GM12875 (cell line): ENCODE measurements at regions not wholly inside any gene's neighbourhood (a gene's known extent, or its start where the extent isn't known, plus 50 kb on each side); places are given as distances from the start of the nearest gene placed in this dataset.

Experiments used
- H3K4me3 ChIP-seq: one replicate; pipeline ENCODE4 v1.5.1; 2011; ENCODE audit warnings: low read depth, low read length, control low read depth
- TF ChIP-seq, protein P1 (sequence below): IDR thresholded peaks from 2 replicates; pipeline ENCODE4 v1.5.1; 2011; ENCODE audit warnings: low read depth, mild to moderate bottlenecking, control low read depth, inconsistent platforms, low read length, moderate library complexity, borderline replicate concordance; ENCODE audit not compliant: insufficient read depth

DNA sequence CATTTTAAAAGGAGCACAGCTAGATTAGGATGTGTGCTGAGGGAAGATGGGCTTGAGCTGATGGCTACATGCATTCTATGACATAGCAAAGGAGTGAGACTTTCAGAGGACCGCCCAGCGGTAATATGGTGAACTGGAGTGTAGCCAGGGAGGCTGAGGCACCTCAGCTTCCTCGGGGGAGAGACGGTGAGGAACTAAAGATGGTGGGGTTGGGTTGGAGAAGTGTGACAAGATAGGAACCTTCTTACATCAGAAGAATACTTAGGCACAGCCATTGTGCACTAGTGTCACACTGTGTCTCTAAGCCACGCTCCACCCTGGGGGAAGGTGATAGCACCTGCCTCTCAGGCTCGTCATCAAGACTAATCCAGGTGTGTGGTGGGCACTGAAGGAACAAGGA is 118.0 kb upstream of the IRX2 start:
- TF ChIP-seq, protein P1, sequence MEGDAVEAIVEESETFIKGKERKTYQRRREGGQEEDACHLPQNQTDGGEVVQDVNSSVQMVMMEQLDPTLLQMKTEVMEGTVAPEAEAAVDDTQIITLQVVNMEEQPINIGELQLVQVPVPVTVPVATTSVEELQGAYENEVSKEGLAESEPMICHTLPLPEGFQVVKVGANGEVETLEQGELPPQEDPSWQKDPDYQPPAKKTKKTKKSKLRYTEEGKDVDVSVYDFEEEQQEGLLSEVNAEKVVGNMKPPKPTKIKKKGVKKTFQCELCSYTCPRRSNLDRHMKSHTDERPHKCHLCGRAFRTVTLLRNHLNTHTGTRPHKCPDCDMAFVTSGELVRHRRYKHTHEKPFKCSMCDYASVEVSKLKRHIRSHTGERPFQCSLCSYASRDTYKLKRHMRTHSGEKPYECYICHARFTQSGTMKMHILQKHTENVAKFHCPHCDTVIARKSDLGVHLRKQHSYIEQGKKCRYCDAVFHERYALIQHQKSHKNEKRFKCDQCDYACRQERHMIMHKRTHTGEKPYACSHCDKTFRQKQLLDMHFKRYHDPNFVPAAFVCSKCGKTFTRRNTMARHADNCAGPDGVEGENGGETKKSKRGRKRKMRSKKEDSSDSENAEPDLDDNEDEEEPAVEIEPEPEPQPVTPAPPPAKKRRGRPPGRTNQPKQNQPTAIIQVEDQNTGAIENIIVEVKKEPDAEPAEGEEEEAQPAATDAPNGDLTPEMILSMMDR: no peak
- H3K4me3 ChIP-seq: no peak overlapping the region

DNA sequence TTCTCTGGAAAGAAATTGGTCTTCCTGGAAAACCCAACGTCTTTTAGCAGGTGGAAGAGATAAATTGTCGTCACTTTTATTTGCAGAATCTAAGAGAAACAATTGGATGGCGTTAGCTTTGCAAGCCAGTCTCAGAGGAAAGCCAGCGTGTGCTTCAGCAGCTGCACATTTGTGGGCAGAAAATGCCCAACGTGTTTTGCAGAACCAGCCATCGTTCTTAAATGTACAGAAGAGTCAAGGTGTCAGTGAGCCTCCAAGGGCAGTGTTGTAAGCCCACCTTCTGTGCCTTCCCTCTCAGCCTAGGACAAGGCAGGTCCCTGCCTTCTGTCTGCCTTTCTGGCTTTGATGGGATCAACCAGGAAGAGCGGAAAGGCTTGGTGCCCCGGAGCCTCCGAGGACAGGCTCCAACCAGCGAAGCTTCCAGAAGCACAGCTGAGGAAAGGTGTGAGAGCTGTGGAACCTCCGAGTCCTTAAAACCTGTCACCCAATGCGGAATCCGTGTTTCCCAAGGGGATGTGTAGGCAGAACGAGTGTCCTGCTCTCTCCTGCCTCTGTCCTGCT is 116.0 kb upstream of the IRX2 start:
- TF ChIP-seq, protein P1: no peak
- H3K4me3 ChIP-seq: no peak overlapping the region

DNA sequence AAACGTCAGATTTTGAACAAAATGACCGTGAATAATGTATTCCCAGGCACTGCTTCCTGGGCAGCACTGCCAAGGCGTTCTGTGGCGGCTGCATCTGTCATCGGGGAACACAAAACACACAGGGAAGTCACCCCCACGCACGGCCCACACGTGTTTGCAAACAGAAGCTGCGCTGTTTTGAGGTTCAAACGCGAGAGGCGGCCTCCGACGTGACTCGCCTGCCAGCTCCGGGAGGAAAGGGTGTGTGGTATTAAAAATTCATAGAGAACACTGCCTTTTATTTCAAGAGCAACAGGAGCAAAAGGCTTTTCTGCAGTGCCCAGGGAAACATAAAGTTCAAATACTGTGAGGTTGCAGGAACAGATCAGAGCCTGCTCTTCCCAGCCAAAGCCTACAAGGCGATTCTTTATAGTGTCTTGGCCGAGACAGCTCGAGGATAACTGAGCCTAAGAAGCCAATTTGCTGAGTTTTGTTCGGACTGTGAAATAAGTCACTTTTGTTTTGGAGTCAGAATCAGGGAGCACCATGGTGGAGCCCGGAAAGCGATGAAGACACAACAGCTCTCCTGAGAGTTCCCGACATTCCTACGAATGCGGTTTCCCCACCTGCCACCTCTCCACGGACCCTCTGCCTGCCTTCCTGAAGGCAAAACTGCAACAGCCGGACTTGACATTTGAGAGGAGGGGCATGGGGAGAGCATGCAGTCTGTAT is 115.3 kb upstream of the IRX2 start:
- no peak overlapping the region for H3K4me3 ChIP-seq
- TF ChIP-seq, protein P1: no peak

DNA sequence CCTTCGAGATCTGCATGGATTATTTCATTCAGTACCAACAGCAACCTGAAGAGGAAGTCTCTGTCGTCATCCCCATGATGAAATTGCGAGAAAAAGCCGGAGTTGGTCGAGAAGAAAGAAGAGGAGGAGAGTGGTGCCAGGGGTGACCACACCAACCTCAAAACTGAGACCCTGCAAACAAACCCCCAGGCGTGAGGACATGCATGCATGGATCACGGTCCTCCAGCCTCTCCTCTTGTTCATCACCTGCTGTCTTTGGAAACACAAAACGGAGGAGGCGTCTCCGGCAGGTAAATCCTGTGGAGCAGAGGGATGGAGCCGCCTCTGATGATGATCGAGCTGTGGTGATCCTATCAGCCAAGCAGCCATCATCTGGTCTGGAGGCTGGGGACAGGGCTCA is 114.4 kb upstream of the IRX2 start:
- TF ChIP-seq, protein P1: no peak
- no peak overlapping the region for H3K4me3 ChIP-seq

DNA sequence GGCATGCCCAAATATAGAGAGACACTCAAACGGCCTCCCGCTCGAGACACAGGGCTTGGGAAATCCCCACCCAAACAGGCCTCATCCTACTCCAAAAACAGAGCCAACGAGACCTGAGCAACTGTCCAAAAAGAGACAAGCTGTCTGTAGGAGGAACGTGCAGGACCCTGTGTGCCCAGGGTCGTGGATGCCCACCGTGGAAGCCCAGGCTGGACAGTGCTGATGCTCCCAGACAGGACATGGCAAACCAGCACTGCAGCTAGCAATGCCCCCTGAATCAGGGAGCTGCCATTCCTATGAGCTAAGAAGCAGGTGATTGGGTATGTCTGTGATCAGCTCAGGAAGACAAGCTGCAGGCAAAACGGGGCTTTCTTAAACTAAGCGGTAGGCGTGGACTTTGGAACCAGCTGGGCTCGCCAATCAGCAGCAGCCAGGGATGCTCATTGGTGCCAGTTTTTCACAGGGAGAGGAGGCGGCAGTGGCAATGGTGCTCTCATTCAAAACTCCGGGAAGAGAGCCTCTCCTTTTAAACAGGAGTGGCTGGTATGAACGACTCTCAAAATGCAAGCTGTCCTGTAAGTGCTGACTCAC is 113.1 kb upstream of the IRX2 start:
- TF ChIP-seq, protein P1: no peak

DNA sequence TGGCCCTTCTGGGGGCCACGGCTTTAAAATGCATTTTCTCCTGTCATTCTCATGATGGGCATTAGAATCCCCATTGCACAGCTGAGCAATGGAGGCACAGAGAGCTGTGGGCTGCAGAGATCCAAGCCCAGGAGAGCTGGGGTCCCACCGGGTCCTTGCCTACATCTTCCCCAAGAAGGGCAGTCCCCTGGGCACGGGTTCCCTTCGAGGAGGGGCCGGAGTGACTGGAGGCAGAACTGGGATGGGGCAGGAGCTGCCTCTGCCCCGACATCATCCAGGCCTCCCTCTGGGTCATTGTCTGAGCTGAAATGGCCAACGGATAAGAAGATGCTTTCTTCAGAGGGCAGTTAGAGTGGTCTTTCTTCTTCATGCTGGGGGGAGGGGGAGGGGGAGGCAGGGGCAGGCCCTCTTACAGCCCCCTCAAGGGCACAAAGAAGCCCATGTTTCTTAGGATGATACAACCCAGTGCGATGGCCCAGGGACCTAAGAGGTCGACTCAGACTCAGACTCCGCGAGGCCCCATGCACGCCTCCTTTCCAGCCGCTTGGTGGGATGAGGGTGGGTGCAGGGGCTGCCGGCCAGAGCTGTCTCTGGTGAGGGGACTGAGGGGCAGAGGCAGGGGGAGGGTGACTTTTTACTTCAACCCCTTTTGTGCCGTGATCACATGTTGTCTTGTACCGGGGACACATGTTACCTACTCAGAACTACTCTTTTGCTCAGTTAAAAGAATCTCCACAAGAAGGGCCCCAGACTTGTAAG is 112.4 kb upstream of the IRX2 start:
- no peak overlapping the region for H3K4me3 ChIP-seq
- TF ChIP-seq, protein P1: no peak

More for the DNA sequence above, 113.1 kb upstream of the IRX2 start:
- H3K4me3 ChIP-seq: no peak overlapping the region
